HL-60 (cell line): ENCODE measurements at regions not wholly inside any gene's neighbourhood (a gene's known extent, or its start where the extent isn't known, plus 50 kb on each side); places are given as distances from the start of the nearest gene placed in this dataset.

Experiments used
- GABPA ChIP-seq: IDR thresholded peaks from 2 replicates; pipeline ENCODE4 v1.6.1; 2012; ENCODE audit warnings: low read depth
- POLR2AphosphoS5 ChIP-seq: IDR thresholded peaks from 2 replicates; pipeline ENCODE4 v1.6.1; 2012; ENCODE audit warnings: low read depth
- REST ChIP-seq: IDR thresholded peaks from 2 replicates; pipeline ENCODE4 v1.6.1; 2012; ENCODE audit warnings: low read depth; ENCODE audit not compliant: insufficient replicate concordance
- TF ChIP-seq, protein P1 (sequence below): IDR thresholded peaks from one replicate; pipeline ENCODE4 v1.5.1; 2011; ENCODE audit warnings: low read length, control low read depth, inconsistent platforms; ENCODE audit not compliant: insufficient read depth

DNA sequence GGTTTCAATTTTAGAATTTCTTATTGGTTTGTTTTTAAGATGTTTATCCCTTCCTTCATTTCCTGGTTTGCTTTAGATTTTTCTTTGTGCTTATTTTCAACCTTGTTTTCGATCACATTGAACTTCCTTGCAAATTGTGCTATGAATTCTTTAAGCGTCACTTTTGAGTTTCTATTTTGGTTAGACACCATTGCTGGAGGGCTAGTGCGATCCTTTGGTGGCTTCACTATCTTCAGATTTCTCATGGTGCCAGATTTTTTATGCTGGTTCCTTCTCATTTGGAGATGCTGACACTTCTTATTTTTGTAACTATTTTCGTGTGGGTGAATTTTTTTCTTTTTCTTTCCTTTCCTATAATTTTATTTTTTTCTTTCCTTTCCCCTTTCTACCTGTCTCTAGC is 227.2 kb upstream of the HDX start:
- TF ChIP-seq REST (no peak), POLR2AphosphoS5 (no peak), GABPA (no peak)
- TF ChIP-seq, protein P1, sequence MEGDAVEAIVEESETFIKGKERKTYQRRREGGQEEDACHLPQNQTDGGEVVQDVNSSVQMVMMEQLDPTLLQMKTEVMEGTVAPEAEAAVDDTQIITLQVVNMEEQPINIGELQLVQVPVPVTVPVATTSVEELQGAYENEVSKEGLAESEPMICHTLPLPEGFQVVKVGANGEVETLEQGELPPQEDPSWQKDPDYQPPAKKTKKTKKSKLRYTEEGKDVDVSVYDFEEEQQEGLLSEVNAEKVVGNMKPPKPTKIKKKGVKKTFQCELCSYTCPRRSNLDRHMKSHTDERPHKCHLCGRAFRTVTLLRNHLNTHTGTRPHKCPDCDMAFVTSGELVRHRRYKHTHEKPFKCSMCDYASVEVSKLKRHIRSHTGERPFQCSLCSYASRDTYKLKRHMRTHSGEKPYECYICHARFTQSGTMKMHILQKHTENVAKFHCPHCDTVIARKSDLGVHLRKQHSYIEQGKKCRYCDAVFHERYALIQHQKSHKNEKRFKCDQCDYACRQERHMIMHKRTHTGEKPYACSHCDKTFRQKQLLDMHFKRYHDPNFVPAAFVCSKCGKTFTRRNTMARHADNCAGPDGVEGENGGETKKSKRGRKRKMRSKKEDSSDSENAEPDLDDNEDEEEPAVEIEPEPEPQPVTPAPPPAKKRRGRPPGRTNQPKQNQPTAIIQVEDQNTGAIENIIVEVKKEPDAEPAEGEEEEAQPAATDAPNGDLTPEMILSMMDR = no peak
